ENCODE measurements at regions not wholly inside any gene's neighbourhood (a gene's known extent, or its start where the extent isn't known, plus 50 kb on each side); places are given as distances from the start of the nearest gene placed in this dataset.

GRCh38 chr16:51035110-51035498 is 116.0 kb downstream of the SALL1 start:
- H3K36me3 ChIP-seq: no peaks in the 10 kb centered on the region
- no peaks in the 10 kb centered on the region for H3K27me3 ChIP-seq
- intact Hi-C loops (cut with DNase I): no loop called here
- no peak for DNase-seq
- no peak overlapping the region for H3K4me3 ChIP-seq
- no peaks in the 10 kb centered on the region for H3K4me1 ChIP-seq
- TF ChIP-seq CTCF (IDR thresholded peaks at IDR 0.05): no peak
- H3K9me3 ChIP-seq: no peaks in the 10 kb centered on the region
- no peak for ATAC-seq
- no peak overlapping the region for H3K27ac ChIP-seq

- Histone ChIP-seq H3K36me3 (no peaks in the 10 kb centered on the region), H3K27ac (no peak overlapping the region), H3K4me3 (no peak overlapping the region), H3K27me3 (no peaks in the 10 kb centered on the region), H3K4me1 (no peaks in the 10 kb centered on the region), H3K9me3 (no peaks in the 10 kb centered on the region)
- intact Hi-C loops (cut with DNase I): no loop called here
- no peak for TF ChIP-seq CTCF (IDR thresholded peaks at IDR 0.05)
- ATAC-seq (peak; percentile 15), DNase-seq (no peak)
Observed at GRCh38 chr16:51034481-51035109, 116.5 kb downstream of the SALL1 start.

GRCh38 chr16:51031598-51031997 is 119.5 kb downstream of the SALL1 start:
- no peaks in the 10 kb centered on the region for H3K36me3 ChIP-seq
- ATAC-seq: no peak
- no peak for DNase-seq
- H3K9me3 ChIP-seq: no peaks in the 10 kb centered on the region
- H3K4me1 ChIP-seq: no peaks in the 10 kb centered on the region
- no peak overlapping the region for H3K27ac ChIP-seq
- no peak overlapping the region for H3K4me3 ChIP-seq
- H3K27me3 ChIP-seq: no peaks in the 10 kb centered on the region
- intact Hi-C loops (cut with DNase I): no loop called here
- TF ChIP-seq CTCF (IDR thresholded peaks at IDR 0.05): no peak

- Histone ChIP-seq H3K36me3 (no peaks in the 10 kb centered on the region), H3K27ac (no peak overlapping the region), H3K9me3 (no peaks in the 10 kb centered on the region), H3K4me1 (no peaks in the 10 kb centered on the region), H3K4me3 (no peak overlapping the region), H3K27me3 (no peaks in the 10 kb centered on the region)
- DNase-seq (no peak), ATAC-seq (no peak)
- intact Hi-C loops (cut with DNase I): no loop called here
- TF ChIP-seq CTCF (IDR thresholded peaks at IDR 0.05): no peak
Observed at GRCh38 chr16:51030516-51030915, 120.6 kb downstream of the SALL1 start.

GRCh38 chr16:51025588-51026290 is 125.3 kb downstream of the SALL1 start:
- no peaks in the 10 kb centered on the region for H3K36me3 ChIP-seq
- TF ChIP-seq CTCF (IDR thresholded peaks at IDR 0.05): no peak
- H3K4me1 ChIP-seq: no peaks in the 10 kb centered on the region
- intact Hi-C loops (cut with DNase I): no loop called here
- no peak overlapping the region for H3K27ac ChIP-seq
- ATAC-seq (no peak), DNase-seq (no peak)
- H3K4me3 ChIP-seq: no peak overlapping the region
- peaks cover 6% of the 10 kb centered on the region for H3K9me3 ChIP-seq
- H3K27me3 ChIP-seq: no peaks in the 10 kb centered on the region
